ENCODE measurements at regions not wholly inside any gene's neighbourhood (a gene's known extent, or its start where the extent isn't known, plus 50 kb on each side); places are given as distances from the start of the nearest gene placed in this dataset.

- Histone ChIP-seq H3K79me2 (ENCODE audit: insufficient read depth, low read length) (no peaks in the 10 kb centered on the region), H3K4me3 (replicated peaks in 1 of 2; ENCODE audit: low read depth in 1 of 2, low read length in 2 of 2) (no peak overlapping the region), H3K4me2 (ENCODE audit: low read length) (no peak overlapping the region), H3K27me3 (ENCODE audit: insufficient read depth, low read length) (no peaks in the 10 kb centered on the region), H2AFZ (ENCODE audit: low read depth, low read length, poor library complexity, severe bottlenecking) (no peak overlapping the region), H4K20me1 (ENCODE audit: insufficient read depth) (no peaks in the 10 kb centered on the region), H3K36me3 (ENCODE audit: control insufficient read depth in 1 of 2, insufficient read depth in 2 of 2, low read length in 2 of 2) (no peaks in the 10 kb centered on the region), H3K9ac (ENCODE audit: low read length) (no peak overlapping the region), H3K4me1 (ENCODE audit: control insufficient read depth in 1 of 2, insufficient read depth in 2 of 2, low read length in 2 of 2) (no peaks in the 10 kb centered on the region), H3K9me3 (ENCODE audit: control insufficient read depth in 1 of 2, insufficient read depth in 1 of 2, low read depth in 1 of 2, low read length in 2 of 2) (no peaks in the 10 kb centered on the region), H3K27ac (ENCODE audit: low read depth, low read length) (no peak overlapping the region), H3K9me2 (ENCODE audit: insufficient read depth) (no peaks in the 10 kb centered on the region)
- ChIA-PET POLR2A (no interaction called here), RAD21 (ENCODE audit: low non-redundant PET in 1 of 2, low total read pairs in 2 of 2, uncharacterized antibody in 2 of 2, unreplicated experiment in 2 of 2) (no interaction called here), CTCF (no interaction called here)
- DNase-seq (ENCODE audit: low read depth, low spot score): no peak
- BruUV-seq (replicated peaks): no TSS peak
- no peak for TF ChIP-seq SIN3A (IDR thresholded peaks at IDR 0.05; ENCODE audit: low read depth)
- TF ChIP-seq SP1 (IDR thresholded peaks at IDR 0.05; ENCODE audit: low read depth): no peak
- TF ChIP-seq ZNF274 (IDR thresholded peaks at IDR 0.05; ENCODE audit: low read depth, low read length): no peak
- no peak for TF ChIP-seq YY1 (IDR thresholded peaks at IDR 0.05; ENCODE audit: extremely low read depth, insufficient replicate concordance, low read depth, low read length)
- TF ChIP-seq REST (IDR thresholded peaks at IDR 0.05; ENCODE audit: low read depth): no peak
- TF ChIP-seq, protein P1, sequence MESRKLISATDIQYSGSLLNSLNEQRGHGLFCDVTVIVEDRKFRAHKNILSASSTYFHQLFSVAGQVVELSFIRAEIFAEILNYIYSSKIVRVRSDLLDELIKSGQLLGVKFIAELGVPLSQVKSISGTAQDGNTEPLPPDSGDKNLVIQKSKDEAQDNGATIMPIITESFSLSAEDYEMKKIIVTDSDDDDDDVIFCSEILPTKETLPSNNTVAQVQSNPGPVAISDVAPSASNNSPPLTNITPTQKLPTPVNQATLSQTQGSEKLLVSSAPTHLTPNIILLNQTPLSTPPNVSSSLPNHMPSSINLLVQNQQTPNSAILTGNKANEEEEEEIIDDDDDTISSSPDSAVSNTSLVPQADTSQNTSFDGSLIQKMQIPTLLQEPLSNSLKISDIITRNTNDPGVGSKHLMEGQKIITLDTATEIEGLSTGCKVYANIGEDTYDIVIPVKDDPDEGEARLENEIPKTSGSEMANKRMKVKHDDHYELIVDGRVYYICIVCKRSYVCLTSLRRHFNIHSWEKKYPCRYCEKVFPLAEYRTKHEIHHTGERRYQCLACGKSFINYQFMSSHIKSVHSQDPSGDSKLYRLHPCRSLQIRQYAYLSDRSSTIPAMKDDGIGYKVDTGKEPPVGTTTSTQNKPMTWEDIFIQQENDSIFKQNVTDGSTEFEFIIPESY (IDR thresholded peaks at IDR 0.05; ENCODE audit: extremely low read depth, insufficient replicate concordance, low read length): no peak
- TF ChIP-seq ELF1 (IDR thresholded peaks at IDR 0.05; ENCODE audit: borderline replicate concordance, low read depth): no peak
- no peak for TF ChIP-seq SRF (IDR thresholded peaks at IDR 0.05; ENCODE audit: low read depth)
- no peak for TF ChIP-seq CEBPB (IDR thresholded peaks at IDR 0.05; ENCODE audit: low read depth)
- ATAC-seq: no peak
- intact Hi-C loops (cut with micrococcal nuclease): no loop called here
Observed at GRCh38 chr4:166279261-166279660, 406.2 kb downstream of the TLL1 start.

Data from HCT116 (cell line).